HT-29 (cell line): ENCODE measurements at regions not wholly inside any gene's neighbourhood (a gene's known extent, or its start where the extent isn't known, plus 50 kb on each side); places are given as distances from the start of the nearest gene placed in this dataset.

ENCODE experiments used
- DNase-seq: peaks from one replicate; pipeline ENCODE4 v3.0.0-alpha.2; 2015; ENCODE audit warnings: low spot score

GRCh38 chr3:18295171-18295920, 129.8 kb downstream of the SATB1 start:
- peak; percentile 73 for DNase-seq

DNA sequence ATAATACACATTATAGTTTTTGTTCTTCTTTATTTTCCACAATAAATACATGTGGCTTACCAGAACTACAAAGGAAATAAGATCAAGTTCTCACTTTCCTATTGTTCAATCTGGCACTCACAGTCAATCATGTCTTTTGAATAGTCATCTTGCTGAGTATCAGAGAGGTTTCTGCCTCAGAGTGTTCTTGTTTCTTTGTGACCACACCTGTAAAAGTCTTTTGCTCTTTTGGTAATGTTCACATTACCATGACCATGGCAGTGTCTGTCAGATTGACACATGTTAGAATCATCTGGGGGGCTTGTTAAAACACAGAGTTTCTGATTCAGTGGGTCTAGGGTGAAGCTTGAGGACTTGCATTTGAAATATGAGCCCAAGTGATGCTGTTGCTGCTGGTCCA, 135.0 kb downstream of the SATB1 start:
- DNase-seq: no peak

GRCh38 chr3:18288243-18288642, 136.9 kb downstream of the SATB1 start:
- no peak for DNase-seq

DNA sequence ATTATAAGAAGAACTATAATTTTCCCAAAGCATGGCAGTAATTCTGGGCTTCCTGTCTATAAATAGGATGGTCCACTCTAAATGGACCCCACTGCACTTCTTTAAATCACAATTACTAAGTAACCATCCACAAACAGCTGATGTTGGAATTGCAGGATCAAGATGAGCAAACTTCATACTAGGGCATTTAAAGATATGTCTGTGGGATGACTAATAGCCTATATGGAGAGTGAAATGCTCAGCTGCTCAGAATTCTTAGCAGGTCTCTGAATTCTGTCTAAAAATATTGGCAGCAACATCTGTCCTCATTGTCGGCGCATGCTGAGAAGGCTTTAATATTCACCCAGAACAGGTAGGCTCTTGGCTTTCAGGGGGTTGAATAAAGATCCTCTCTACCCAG, 140.4 kb downstream of the SATB1 start:
- no peak for DNase-seq

DNA sequence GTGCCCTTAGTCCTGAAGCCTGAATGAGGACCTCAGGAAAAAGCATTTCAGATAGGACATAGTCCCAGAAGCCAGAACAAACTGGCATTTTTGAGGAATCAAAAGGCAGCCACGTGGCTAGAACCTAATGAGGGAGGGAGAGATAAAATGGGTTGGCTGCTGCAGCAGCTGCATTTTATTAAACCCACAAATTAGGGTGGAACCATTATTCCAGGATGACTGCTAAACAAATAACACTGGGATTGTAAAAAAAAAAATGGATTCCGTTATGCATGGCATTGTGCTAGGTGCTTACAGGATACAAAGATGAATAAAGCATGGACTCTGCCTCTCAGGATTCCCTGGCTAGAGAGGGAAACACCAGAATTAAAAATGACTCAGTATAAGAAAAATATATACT, 141.5 kb downstream of the SATB1 start:
- no peak for DNase-seq

- DNase-seq: no peak
Observed at GRCh38 chr3:18282507-18282906, 142.6 kb downstream of the SATB1 start.

DNA sequence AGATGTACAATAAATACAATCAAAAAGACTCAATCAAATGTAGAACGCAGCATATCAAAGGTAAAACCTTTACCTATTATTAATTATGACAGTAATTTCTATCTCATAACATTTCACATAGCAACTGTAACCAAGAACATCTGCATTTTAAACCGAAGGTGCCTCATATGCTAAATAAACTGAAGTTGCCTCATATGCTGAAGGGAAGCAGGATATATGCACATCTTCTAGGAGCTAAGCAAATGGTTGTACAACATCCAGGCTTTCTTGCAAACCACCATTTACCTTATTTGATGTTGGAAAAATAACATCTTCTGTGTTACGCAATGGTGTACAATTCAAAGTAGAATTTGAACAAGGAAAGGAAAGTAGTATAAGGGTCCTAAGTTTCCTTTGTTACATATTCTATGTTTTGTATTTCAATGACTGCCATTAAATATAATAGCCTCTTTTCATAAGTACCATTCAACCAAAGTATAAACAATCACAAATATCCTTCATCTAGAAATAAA, 145.9 kb downstream of the SATB1 start:
- no peak for DNase-seq

DNA sequence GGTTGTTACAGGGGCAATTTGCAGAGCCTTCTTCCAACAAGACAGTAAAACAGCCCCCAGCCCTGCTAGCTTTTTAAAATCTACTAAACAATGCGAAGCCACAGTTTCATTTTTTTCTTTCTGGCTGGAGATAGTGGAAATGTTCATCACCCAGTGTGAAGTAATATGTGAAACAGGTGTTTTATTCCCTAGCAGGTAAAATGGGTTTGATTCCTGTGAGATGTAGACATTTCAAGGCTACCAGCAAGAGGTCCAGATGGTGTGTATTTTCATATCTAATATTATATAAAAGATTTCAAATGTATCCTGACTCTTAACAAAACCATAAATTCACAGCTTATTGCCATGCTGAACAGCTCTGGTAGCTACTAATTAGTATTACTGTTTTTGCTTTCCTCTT, 160.3 kb downstream of the SATB1 start:
- no peak for DNase-seq

DNA sequence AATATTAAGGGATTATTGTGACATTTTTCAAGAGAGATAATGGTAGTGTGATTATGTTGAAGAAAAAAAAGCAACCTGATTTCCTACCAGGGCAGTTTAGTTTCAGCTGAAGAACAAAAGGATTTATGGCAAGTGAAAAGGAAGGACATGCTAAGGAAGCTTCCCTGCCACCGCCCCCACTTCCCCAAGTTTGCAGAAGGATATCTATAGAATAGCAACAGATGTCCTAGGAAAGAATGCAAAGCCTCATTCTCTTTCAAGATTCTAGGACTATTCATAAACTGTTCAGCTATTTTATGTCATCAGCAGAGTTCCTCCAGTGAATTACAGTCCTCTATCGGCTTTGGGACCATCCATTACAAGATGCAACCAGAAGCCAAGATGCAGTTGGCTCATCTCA, 160.8 kb downstream of the SATB1 start:
- DNase-seq: no peak

DNA sequence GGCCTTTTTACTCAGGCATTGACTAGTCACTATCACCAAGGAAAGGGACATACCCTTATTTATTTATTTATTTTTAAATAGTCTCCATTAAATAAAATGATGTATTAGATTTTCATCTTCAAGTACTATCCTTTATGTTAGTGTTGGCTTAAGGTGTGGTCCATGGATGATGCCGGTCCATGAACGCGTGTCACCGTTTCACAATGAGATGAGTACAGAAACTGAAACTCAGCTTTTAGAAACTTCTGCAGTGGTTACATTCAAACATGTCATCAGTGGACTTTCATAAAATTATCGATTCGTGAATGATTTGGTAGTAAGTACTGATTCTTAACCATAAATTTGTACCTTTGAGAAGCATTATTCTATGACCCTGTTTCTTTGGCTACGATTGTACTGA, 166.6 kb downstream of the SATB1 start:
- no peak for DNase-seq

DNA sequence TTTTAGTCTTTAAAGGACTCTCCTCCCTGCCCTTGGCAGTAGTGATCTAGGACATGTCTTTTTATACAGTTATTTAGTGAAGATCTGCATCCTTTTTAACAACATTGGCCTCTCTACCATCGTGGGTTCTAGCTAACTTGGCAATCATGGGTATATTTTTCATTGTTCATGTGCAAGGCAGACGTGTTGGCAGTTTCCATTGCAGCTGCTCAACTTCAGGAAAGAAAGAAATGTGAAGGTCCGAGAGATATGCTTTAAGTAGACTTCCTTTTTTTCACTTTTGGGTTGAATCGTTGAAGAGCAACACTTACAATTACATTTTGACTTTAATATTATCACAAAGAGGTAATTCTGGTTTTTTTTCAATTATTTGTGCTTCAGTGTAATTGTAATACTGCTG, 172.6 kb downstream of the SATB1 start:
- DNase-seq: no peak

DNA sequence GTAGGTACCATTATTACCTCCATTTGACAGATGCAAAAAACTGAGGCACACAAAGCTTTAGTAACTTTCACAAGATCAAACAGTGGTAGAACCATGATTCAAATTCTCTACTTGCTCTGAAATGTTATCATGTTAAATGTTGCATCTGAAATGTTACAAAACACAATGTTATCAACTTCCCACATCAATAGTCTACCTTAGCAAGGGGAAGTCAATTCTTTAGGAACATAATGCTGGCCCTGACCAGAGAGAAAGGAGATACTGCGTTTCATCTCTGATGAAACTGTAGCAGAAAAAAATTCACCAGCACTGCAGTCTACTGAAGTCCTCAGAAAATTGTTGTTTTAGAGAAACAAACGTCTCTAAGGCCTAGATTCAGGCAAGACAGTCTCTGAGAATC, 174.1 kb downstream of the SATB1 start:
- no peak for DNase-seq

- DNase-seq: no peak
Observed at GRCh38 chr3:18249126-18249525, 176.0 kb downstream of the SATB1 start.

- no peak for DNase-seq
Observed at GRCh38 chr3:18247776-18248310, 177.3 kb downstream of the SATB1 start.

GRCh38 chr3:18247139-18247695, 177.9 kb downstream of the SATB1 start:
- DNase-seq: no peak

DNA sequence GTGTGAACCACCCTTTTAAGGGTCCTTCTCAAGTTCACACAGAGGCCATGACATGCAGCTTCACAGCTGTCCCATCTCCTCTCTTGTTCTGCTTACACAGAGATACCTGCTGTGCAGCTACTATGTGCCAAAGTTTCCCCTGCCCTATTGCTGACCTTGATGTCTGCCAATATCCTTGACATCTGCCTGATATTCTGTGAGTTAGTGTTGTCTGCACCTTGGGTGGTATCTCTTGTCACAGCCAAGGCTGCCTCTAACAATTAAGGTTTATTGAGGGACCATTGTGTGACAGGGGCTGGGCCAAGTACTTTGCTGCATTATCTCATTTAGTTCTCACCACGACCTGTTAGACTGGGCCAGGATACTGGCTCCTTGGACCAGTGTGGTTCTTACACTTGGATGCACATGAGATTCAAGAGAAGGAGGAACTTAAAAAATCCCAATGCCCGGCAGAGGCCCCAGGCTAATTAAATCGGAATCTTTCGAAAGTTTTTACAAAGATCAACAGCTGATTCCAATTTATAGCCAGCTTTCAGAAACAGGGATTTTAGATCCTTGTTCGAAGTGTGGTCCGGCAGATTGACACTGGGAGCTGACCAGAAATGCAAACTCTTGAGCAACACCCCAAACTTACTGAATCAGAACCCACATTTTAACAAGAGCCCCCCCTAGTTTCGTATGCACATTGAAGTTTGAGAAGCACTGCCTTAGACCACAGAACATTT, 178.6 kb downstream of the SATB1 start:
- no peak for DNase-seq

DNA sequence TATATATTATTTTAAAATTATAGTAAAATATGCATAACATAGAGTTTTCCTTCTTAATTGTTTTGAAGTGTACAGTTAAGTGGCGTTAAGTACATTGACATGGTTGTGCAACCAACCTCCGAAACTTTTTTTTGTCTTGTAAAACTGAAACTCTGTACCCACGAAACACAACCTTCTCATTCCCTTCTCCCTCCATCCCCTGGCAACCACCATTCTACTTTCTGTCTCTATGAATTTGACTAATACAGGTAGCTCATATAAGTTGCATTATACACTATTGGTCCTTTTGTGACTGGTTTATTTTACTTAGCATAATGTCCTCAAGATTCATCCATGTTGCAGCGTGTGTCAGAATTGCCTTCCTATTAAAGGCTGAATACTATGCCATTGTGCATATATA, 179.4 kb downstream of the SATB1 start:
- no peak for DNase-seq

- no peak for DNase-seq
Observed at GRCh38 chr3:18241837-18242236, 183.3 kb downstream of the SATB1 start.

DNA sequence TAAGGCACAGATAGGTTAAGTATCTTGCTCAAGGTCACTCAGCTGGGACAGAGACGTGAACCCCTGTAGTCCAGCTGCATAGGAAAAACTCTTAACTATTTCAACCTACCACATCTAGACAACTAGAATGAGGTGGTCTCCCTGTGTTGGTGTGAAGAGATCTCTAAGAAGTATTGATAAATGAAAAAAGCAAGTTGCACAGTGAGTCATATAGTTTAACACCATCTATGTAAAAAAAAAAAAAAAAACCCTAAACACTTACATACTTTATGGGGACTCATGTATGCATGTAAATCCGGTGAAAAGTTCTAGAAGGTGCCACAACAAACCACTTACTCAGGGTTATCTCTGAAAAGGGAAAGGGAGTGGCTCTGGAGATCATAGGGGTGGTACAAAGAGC, 185.5 kb downstream of the SATB1 start:
- DNase-seq: no peak

DNA sequence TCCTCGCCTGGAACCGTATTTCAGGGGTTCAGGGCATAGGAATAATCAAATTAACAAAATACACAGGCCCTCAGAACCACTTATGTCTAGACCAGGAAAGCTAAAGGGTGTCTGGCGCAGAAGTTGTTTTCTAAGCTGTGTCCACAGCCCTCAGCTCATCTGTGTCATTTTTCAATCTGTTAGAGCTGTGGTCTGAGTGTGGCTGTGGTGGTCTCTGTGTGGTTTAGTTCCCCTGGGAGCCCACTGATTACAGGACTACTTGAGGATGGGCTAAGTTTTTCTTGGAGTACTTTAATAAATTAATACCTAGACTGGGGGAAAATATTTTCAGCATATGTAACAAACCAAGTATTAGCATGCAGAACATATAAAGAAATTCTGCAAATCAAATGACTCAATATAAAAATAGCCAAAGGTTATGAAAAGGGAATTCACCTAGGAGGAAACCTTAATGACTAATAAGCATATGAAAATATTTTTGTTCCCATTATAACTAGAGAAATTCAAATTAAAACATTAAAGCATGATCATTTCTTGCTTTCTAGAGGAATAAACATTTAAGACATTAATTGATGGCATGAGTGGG, 186.3 kb downstream of the SATB1 start:
- DNase-seq: no peak

GRCh38 chr3:18238332-18238731, 186.8 kb downstream of the SATB1 start:
- DNase-seq: no peak
